PC-3 (cell line): ENCODE measurements at regions not wholly inside any gene's neighbourhood (a gene's known extent, or its start where the extent isn't known, plus 50 kb on each side); places are given as distances from the start of the nearest gene placed in this dataset.

Experiments
- ATAC-seq: fragments of 200-7000 bp; cut with Tn5 transposase; 2 replicates; pipeline ENCODE4 v1.9.1; 2020; ENCODE audit warnings: mild to moderate bottlenecking, moderate library complexity
- BruUV-seq: library from RNA; stranded (reverse); fragments of 400-500 nt; replicated peaks from 2 replicates; lab custom pipeline; 2021; lab: Mats Ljungman, UMichigan
- CTCF ChIA-PET: fragments of 300-600 bp; sonication (Branson Sonifier 250); formaldehyde crosslinking; loops from one replicate; lab custom pipeline; 2022; ENCODE audit warnings: antibody characterized with exemption; lab: Charles Lee
- POLR2A ChIA-PET: fragments of 300-600 bp; sonication (Branson Sonifier 250); formaldehyde crosslinking; loops from one replicate; lab custom pipeline; 2022; ENCODE audit warnings: antibody characterized with exemption; ENCODE audit not compliant: unreplicated experiment; lab: Charles Lee
- DNase-seq: peaks from one replicate; pipeline ENCODE4 v3.0.0-alpha.2; 2015
- H2AFZ ChIP-seq: fragments of 300-600 bp; sonication (generic); 2 replicates; pipeline ENCODE4 v1.6.0; 2016; ENCODE audit warnings: antibody characterized with exemption, low read length
- H3F3A ChIP-seq: fragments of 300-600 bp; sonication (generic); one replicate; pipeline ENCODE4 v1.6.0; 2017; ENCODE audit warnings: antibody characterized with exemption, low read length, control low read depth, mild to moderate bottlenecking; ENCODE audit not compliant: unreplicated experiment
- H3K27ac ChIP-seq: fragments of 300-600 bp; sonication (generic); 2 replicates; pipeline ENCODE4 v1.5.1; 2016; ENCODE audit warnings: mild to moderate bottlenecking, low read length
- H3K27me3 ChIP-seq: fragments of 300-600 bp; sonication (generic); 2 replicates; pipeline ENCODE4 v1.6.1; 2016; ENCODE audit warnings: low read length, mixed read lengths
- H3K36me3 ChIP-seq: fragments of 300-600 bp; sonication (generic); 2 replicates; pipeline ENCODE4 v1.6.1; 2016; ENCODE audit warnings: low read depth, mixed run types, low read length, mixed read lengths
- H3K4me1 ChIP-seq: fragments of 300-600 bp; sonication (generic); 2 replicates; pipeline ENCODE4 v1.5.1; 2016; ENCODE audit warnings: low read length; ENCODE audit not compliant: insufficient read depth
- H3K4me2 ChIP-seq: fragments of 300-600 bp; sonication (generic); 2 replicates; pipeline ENCODE4 v1.6.0; 2016; ENCODE audit warnings: low read length
- H3K4me3 ChIP-seq: fragments of 300-600 bp; sonication (generic); 2 replicates; pipeline ENCODE4 v1.5.1; 2016; ENCODE audit warnings: mild to moderate bottlenecking, low read length, mixed read lengths
- H3K79me2 ChIP-seq: fragments of 300-600 bp; sonication (generic); 2 replicates; pipeline ENCODE4 v1.6.1; 2017; ENCODE audit warnings: low read length, mixed read lengths
- H3K9ac ChIP-seq: fragments of 300-600 bp; sonication (generic); 2 replicates; pipeline ENCODE4 v1.6.0; 2016; ENCODE audit warnings: mild to moderate bottlenecking, low read length
- H3K9me2 ChIP-seq: fragments of 300-600 bp; sonication (generic); replicated peaks from 2 replicates; pipeline ENCODE4 v1.6.1; 2016; ENCODE audit warnings: mixed run types, low read length, mixed read lengths
- H3K9me3 ChIP-seq: fragments of 300-600 bp; sonication (generic); 2 replicates; pipeline ENCODE4 v1.6.1; 2016; ENCODE audit warnings: low read length, mixed read lengths
- H4K20me1 ChIP-seq: fragments of 300-600 bp; sonication (generic); 2 replicates; pipeline ENCODE4 v1.6.1; 2016; ENCODE audit warnings: low read length, mixed read lengths
- CTCF ChIP-seq: fragments of 300-600 bp; sonication (generic); conservative IDR thresholded peaks from 2 replicates; pipeline ENCODE4 v1.5.1; 2017; ENCODE audit warnings: antibody characterized with exemption, low read depth, mild to moderate bottlenecking, low read length
- EZH2 ChIP-seq: fragments of 300-600 bp; sonication (generic); IDR thresholded peaks from one replicate; pipeline ENCODE4 v1.6.1; 2017; ENCODE audit warnings: antibody characterized with exemption, mild to moderate bottlenecking, low read length; ENCODE audit not compliant: unreplicated experiment
- EZH2phosphoT487 ChIP-seq: fragments of 300-600 bp; sonication (generic); IDR thresholded peaks from 2 replicates; pipeline ENCODE4 v1.6.1; 2018; ENCODE audit warnings: mild to moderate bottlenecking, antibody characterized with exemption, low read length, borderline replicate concordance
- intact Hi-C: fragments of 100-400 bp; cut with micrococcal nuclease; formaldehyde crosslinking; loops from 2 replicates; pipeline ENCODE4 v1.9.0; 2023

- no peaks in the 10 kb centered on the region for H3K79me2 ChIP-seq
- BruUV-seq, result no TSS peak
- H3K4me3 ChIP-seq, result no peak overlapping the region
- no peaks in the 10 kb centered on the region for H3K4me1 ChIP-seq
- H3K9me3 ChIP-seq, result no peaks in the 10 kb centered on the region
- no peaks in the 10 kb centered on the region for H3K9me2 ChIP-seq
- H2AFZ ChIP-seq, result no peak overlapping the region
- no peaks in the 10 kb centered on the region for H4K20me1 ChIP-seq
- intact Hi-C loops, result no loop called here
- H3K36me3 ChIP-seq, result no peaks in the 10 kb centered on the region
- no peaks in the 10 kb centered on the region for H3K27me3 ChIP-seq
- ChIA-PET CTCF (no interaction called here), POLR2A (no interaction called here)
- DNase-seq (no peak), ATAC-seq (no peak)
- no peak overlapping the region for H3K9ac ChIP-seq
- no peak overlapping the region for H3K27ac ChIP-seq
- H3F3A ChIP-seq, result no peaks in the 10 kb centered on the region
- TF ChIP-seq CTCF, result no peak
- TF ChIP-seq EZH2, result no peak
- TF ChIP-seq EZH2phosphoT487, result no peak
- no peak overlapping the region for H3K4me2 ChIP-seq
Measured at GRCh38 chr6:170210651-170211403, 80.1 kb downstream of the DLL1 start.

GRCh38 chr6:170210026-170210390, 80.9 kb downstream of the DLL1 start:
- ATAC-seq (no peak), DNase-seq (no peak)
- Histone ChIP-seq H3K4me1 (no peaks in the 10 kb centered on the region), H3K27me3 (no peaks in the 10 kb centered on the region), H3K9me2 (no peaks in the 10 kb centered on the region), H3K4me2 (no peak overlapping the region), H3F3A (no peaks in the 10 kb centered on the region), H3K79me2 (no peaks in the 10 kb centered on the region), H2AFZ (no peak overlapping the region), H3K9me3 (no peaks in the 10 kb centered on the region), H4K20me1 (no peaks in the 10 kb centered on the region), H3K4me3 (no peak overlapping the region), H3K9ac (no peak overlapping the region), H3K27ac (no peak overlapping the region), H3K36me3 (no peaks in the 10 kb centered on the region)
- BruUV-seq, result no TSS peak
- ChIA-PET POLR2A (no interaction called here), CTCF (no interaction called here)
- intact Hi-C loops, result no loop called here
- TF ChIP-seq EZH2phosphoT487 (no peak), CTCF (no peak), EZH2 (no peak)

GRCh38 chr6:170209354-170210025, 81.4 kb downstream of the DLL1 start:
- Histone ChIP-seq H3K4me3 (no peak overlapping the region), H3K9me2 (no peaks in the 10 kb centered on the region), H3K27me3 (no peaks in the 10 kb centered on the region), H4K20me1 (no peaks in the 10 kb centered on the region), H3K79me2 (no peaks in the 10 kb centered on the region), H3K9me3 (no peaks in the 10 kb centered on the region), H3K9ac (no peak overlapping the region), H3F3A (no peaks in the 10 kb centered on the region), H2AFZ (no peak overlapping the region), H3K4me1 (no peaks in the 10 kb centered on the region), H3K36me3 (no peaks in the 10 kb centered on the region), H3K4me2 (no peak overlapping the region), H3K27ac (no peak overlapping the region)
- DNase-seq, result no peak
- CTCF ChIA-PET, result no interaction called here
- TF ChIP-seq EZH2phosphoT487, result no peak
- TF ChIP-seq CTCF, result no peak
- no peak for TF ChIP-seq EZH2
- intact Hi-C loops, result no loop called here
- POLR2A ChIA-PET, result no interaction called here
- no peak for ATAC-seq
- no TSS peak for BruUV-seq
